ENCODE measurements at regions not wholly inside any gene's neighbourhood (a gene's known extent, or its start where the extent isn't known, plus 50 kb on each side); places are given as distances from the start of the nearest gene placed in this dataset.

- no peak overlapping the region for H3K27ac ChIP-seq (replicated peaks)
- H3K4me3 ChIP-seq (replicated peaks; ENCODE audit: insufficient read depth, low read length): no peak overlapping the region
- H3K27me3 ChIP-seq (ENCODE audit: insufficient read depth, poor library complexity, severe bottlenecking): no peaks in the 10 kb centered on the region
- DNase-seq (ENCODE audit: low read depth in 1 of 2, low spot score in 1 of 2): no peak
- TF ChIP-seq POLR2AphosphoS5 (IDR thresholded peaks at IDR 0.05; ENCODE audit: low read depth) (no peak), CTCF (IDR thresholded peaks at IDR 0.05; ENCODE audit: insufficient read depth, low read length) (no peak), GABPA (IDR thresholded peaks at IDR 0.05; ENCODE audit: low read depth) (no peak)
Observed at GRCh38 chr5:34563269-34563668, 92.9 kb upstream of the RAI14 start.

- Histone ChIP-seq H3K4me3 (replicated peaks; ENCODE audit: insufficient read depth, low read length) (no peak overlapping the region), H3K27me3 (ENCODE audit: insufficient read depth, poor library complexity, severe bottlenecking) (no peaks in the 10 kb centered on the region), H3K27ac (replicated peaks) (no peak overlapping the region)
- TF ChIP-seq SPI1 (IDR thresholded peaks at IDR 0.05; ENCODE audit: borderline replicate concordance, low read depth): no peak
- TF ChIP-seq REST (IDR thresholded peaks at IDR 0.05; ENCODE audit: insufficient replicate concordance, low read depth): no peak
- TF ChIP-seq GABPA (IDR thresholded peaks at IDR 0.05; ENCODE audit: low read depth): no peak
- no peak for TF ChIP-seq POLR2AphosphoS5 (IDR thresholded peaks at IDR 0.05; ENCODE audit: low read depth)
- no peak for TF ChIP-seq CTCF (IDR thresholded peaks at IDR 0.05; ENCODE audit: insufficient read depth, low read length)
- DNase-seq (ENCODE audit: low read depth in 1 of 2, low spot score in 1 of 2): no peak
Observed at GRCh38 chr5:34563931-34564709, 92.0 kb upstream of the RAI14 start.

- no peak for DNase-seq (ENCODE audit: low read depth in 1 of 2, low spot score in 1 of 2)
- Histone ChIP-seq H3K27ac (replicated peaks) (no peak overlapping the region), H3K4me3 (replicated peaks; ENCODE audit: insufficient read depth, low read length) (no peak overlapping the region), H3K27me3 (ENCODE audit: insufficient read depth, poor library complexity, severe bottlenecking) (no peaks in the 10 kb centered on the region)
- TF ChIP-seq CTCF (IDR thresholded peaks at IDR 0.05; ENCODE audit: insufficient read depth, low read length): no peak
- no peak for TF ChIP-seq SPI1 (IDR thresholded peaks at IDR 0.05; ENCODE audit: borderline replicate concordance, low read depth)
Observed at GRCh38 chr5:34564710-34565235, 91.4 kb upstream of the RAI14 start.

- TF ChIP-seq CTCF (IDR thresholded peaks at IDR 0.05; ENCODE audit: insufficient read depth, low read length): no peak
- TF ChIP-seq GABPA (IDR thresholded peaks at IDR 0.05; ENCODE audit: low read depth): no peak
- no peak for TF ChIP-seq REST (IDR thresholded peaks at IDR 0.05; ENCODE audit: insufficient replicate concordance, low read depth)
- TF ChIP-seq POLR2AphosphoS5 (IDR thresholded peaks at IDR 0.05; ENCODE audit: low read depth): no peak
- TF ChIP-seq SPI1 (IDR thresholded peaks at IDR 0.05; ENCODE audit: borderline replicate concordance, low read depth): no peak
- Histone ChIP-seq H3K27ac (replicated peaks) (no peak overlapping the region), H3K4me3 (replicated peaks; ENCODE audit: insufficient read depth, low read length) (no peak overlapping the region), H3K27me3 (ENCODE audit: insufficient read depth, poor library complexity, severe bottlenecking) (no peaks in the 10 kb centered on the region)
- no peak for DNase-seq (ENCODE audit: low read depth in 1 of 2, low spot score in 1 of 2)
Observed at GRCh38 chr5:34570143-34570542, 86.0 kb upstream of the RAI14 start.

All from HL-60 (cell line).